ENCODE measurements at regions not wholly inside any gene's neighbourhood (a gene's known extent, or its start where the extent isn't known, plus 50 kb on each side); places are given as distances from the start of the nearest gene placed in this dataset.

DNA sequence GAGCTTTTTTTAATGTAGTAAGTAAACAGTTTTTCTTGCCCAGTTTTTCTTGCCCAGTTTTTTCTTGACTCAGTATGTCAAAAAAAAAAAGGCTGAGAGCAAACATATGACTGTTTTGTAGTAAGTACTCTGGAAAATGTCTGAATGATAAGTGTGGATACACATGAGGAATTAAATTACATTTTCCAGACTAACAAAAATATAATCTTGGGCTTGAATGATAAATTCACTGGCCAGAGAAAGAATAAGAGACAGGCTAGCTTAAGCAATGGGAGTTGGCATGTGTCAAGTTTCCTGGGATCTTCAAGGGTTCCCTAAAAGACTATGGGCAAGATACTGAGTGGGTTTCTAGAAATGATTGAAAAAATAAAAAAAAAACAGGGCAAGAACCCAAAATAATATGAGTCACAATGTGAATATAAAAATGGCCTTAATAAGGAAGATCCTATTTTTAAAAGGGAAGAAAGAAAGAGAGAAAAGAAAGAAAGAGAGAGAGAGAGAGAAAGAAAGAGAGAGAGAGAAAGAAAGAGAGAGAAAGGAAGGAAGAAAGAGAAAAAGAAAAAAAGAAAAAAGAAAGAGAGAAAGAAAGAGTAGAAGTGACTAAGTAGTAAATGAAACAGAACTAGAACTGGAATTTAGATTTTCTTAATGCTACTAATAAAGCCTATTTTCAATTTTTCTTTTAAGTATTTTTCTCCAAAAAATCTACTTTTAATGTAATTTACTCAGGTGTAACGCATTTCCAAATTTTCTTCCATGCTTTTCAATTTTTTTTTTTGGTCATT is 60.2 kb downstream of the TFPI2 start:
- H3K4me1 Mint-ChIP-seq: no peaks in the 10 kb centered on the region
- no peak overlapping the region for H3K27ac Mint-ChIP-seq
- no peak overlapping the region for H3K27ac ChIP-seq (ENCODE audit: low read depth, low read length)
- CTCF ChIA-PET (ENCODE audit: partially characterized antibody): no interaction called here
- no peak overlapping the region for H3K4me3 ChIP-seq (ENCODE audit: low read length in 2 of 2)
- no peaks in the 10 kb centered on the region for H3K27me3 Mint-ChIP-seq
- no peak for DNase-seq
- H3K36me3 Mint-ChIP-seq: no peaks in the 10 kb centered on the region
- H3K36me3 ChIP-seq (ENCODE audit: insufficient read depth, low read length): no peaks in the 10 kb centered on the region
- no peaks in the 10 kb centered on the region for H3K27me3 ChIP-seq (ENCODE audit: insufficient read depth, low read length)
- peaks cover 0 to 2% (median 0%) of the 10 kb centered on the region in 8 donors for H3K9me3 Mint-ChIP-seq
- POLR2A ChIA-PET (ENCODE audit: partially characterized antibody): no interaction called here
- no peaks in the 10 kb centered on the region for H3K4me1 ChIP-seq (ENCODE audit: insufficient read depth, low read length)
- H3K4me3 Mint-ChIP-seq: peak overlapping the region in 1 of 8 donors; percentile 7
- intact Hi-C loops (cut with micrococcal nuclease): no loop called here
- no peaks in the 10 kb centered on the region for H3K9me3 ChIP-seq (ENCODE audit: control insufficient read depth in 1 of 2, low read length in 2 of 2)

DNA sequence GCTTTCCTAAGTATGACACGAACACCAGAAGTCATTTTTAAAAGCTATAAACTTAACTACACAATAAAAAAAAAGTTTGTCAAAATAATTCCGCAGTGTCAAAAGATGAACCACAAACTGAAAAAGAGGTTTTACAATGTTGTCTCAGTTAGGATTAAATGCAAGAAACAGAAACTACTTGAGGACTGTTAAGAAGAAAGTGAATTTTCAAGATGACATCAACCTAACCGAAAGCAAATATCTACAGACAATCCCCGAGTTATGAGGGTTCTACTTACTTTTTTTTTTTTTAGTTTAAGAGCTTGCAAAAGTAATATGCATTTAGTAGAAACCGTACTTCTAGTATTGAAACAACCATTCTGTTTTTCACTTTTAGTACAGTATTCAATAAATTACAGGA is 62.3 kb downstream of the TFPI2 start:
- Mint-ChIP-seq H3K4me1 (no peaks in the 10 kb centered on the region), H3K36me3 (no peaks in the 10 kb centered on the region), H3K9me3 (peaks cover 0 to 2% (median 0%) of the 10 kb centered on the region in 8 donors), H3K27me3 (no peaks in the 10 kb centered on the region), H3K4me3 (no peak overlapping the region), H3K27ac (no peak overlapping the region)
- H3K27ac ChIP-seq (ENCODE audit: low read depth, low read length): no peak overlapping the region
- ChIA-PET CTCF (ENCODE audit: partially characterized antibody) (no interaction called here), POLR2A (ENCODE audit: partially characterized antibody) (no interaction called here)
- no peak overlapping the region for H3K4me3 ChIP-seq (ENCODE audit: low read length in 2 of 2)
- intact Hi-C loops (cut with micrococcal nuclease): no loop called here
- H3K4me1 ChIP-seq (ENCODE audit: insufficient read depth, low read length): no peaks in the 10 kb centered on the region
- no peak for DNase-seq
- no peaks in the 10 kb centered on the region for H3K36me3 ChIP-seq (ENCODE audit: insufficient read depth, low read length)
- no peaks in the 10 kb centered on the region for H3K27me3 ChIP-seq (ENCODE audit: insufficient read depth, low read length)
- H3K9me3 ChIP-seq (ENCODE audit: control insufficient read depth in 1 of 2, low read length in 2 of 2): no peaks in the 10 kb centered on the region

DNA sequence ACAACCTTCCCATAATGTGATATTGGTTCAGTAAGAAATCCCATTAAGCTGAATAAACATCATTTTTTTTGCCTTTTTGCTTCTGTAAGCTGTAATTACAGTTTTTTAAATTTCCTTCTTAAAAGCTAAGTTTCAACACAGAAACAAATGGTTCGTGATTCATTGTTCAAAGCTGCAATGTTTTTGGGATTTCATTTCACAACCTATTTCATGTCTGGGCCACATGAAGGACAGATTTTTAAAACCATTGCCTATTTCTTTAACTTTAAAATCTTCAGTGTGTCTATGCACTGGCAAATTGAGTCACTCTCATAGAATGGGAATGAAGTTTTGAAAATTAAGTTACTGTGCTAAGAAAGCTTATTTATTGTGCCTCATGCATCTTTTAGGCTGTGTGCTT is 66.9 kb downstream of the TFPI2 start:
- Mint-ChIP-seq H3K4me3 (no peak overlapping the region), H3K27me3 (no peaks in the 10 kb centered on the region), H3K9me3 (no peaks in the 10 kb centered on the region), H3K36me3 (no peaks in the 10 kb centered on the region), H3K4me1 (no peaks in the 10 kb centered on the region), H3K27ac (no peak overlapping the region)
- Histone ChIP-seq H3K4me1 (ENCODE audit: insufficient read depth, low read length) (no peaks in the 10 kb centered on the region), H3K9me3 (ENCODE audit: control insufficient read depth in 1 of 2, low read length in 2 of 2) (no peaks in the 10 kb centered on the region), H3K4me3 (ENCODE audit: low read length in 2 of 2) (no peak overlapping the region), H3K27me3 (ENCODE audit: insufficient read depth, low read length) (no peaks in the 10 kb centered on the region), H3K27ac (ENCODE audit: low read depth, low read length) (no peak overlapping the region), H3K36me3 (ENCODE audit: insufficient read depth, low read length) (no peaks in the 10 kb centered on the region)
- DNase-seq: no peak
- POLR2A ChIA-PET (ENCODE audit: partially characterized antibody): no interaction called here
- intact Hi-C loops (cut with micrococcal nuclease): no loop called here
- CTCF ChIA-PET (ENCODE audit: partially characterized antibody): no interaction called here

DNA sequence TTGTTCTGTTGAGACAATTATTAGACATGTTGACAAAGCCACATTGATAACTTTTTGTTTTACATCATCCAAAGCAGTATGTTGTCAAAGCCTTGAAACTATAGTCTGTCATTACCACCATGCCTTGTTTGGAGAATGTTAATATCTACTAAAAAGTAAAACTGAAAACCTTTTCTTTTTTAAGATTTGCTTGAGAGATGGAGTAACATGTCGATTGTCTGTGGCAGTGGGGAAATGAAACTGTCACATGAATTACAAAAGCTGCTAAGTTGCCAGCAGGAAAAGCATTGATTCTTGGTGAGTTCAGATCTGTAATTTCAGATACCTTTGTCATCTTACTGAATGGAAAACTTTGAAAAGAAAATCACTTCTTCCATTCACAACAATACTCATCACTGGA is 69.1 kb downstream of the TFPI2 start:
- Mint-ChIP-seq H3K27ac (no peak overlapping the region), H3K36me3 (no peaks in the 10 kb centered on the region), H3K4me3 (no peak overlapping the region), H3K4me1 (no peaks in the 10 kb centered on the region), H3K27me3 (no peaks in the 10 kb centered on the region), H3K9me3 (no peaks in the 10 kb centered on the region)
- CTCF ChIA-PET (ENCODE audit: partially characterized antibody): no interaction called here
- intact Hi-C loops (cut with micrococcal nuclease): no loop called here
- Histone ChIP-seq H3K4me3 (ENCODE audit: low read length in 2 of 2) (no peak overlapping the region), H3K9me3 (ENCODE audit: control insufficient read depth in 1 of 2, low read length in 2 of 2) (no peaks in the 10 kb centered on the region), H3K27ac (ENCODE audit: low read depth, low read length) (no peak overlapping the region), H3K27me3 (ENCODE audit: insufficient read depth, low read length) (no peaks in the 10 kb centered on the region), H3K36me3 (ENCODE audit: insufficient read depth, low read length) (no peaks in the 10 kb centered on the region), H3K4me1 (ENCODE audit: insufficient read depth, low read length) (no peaks in the 10 kb centered on the region)
- POLR2A ChIA-PET (ENCODE audit: partially characterized antibody): no interaction called here
- no peak for DNase-seq

DNA sequence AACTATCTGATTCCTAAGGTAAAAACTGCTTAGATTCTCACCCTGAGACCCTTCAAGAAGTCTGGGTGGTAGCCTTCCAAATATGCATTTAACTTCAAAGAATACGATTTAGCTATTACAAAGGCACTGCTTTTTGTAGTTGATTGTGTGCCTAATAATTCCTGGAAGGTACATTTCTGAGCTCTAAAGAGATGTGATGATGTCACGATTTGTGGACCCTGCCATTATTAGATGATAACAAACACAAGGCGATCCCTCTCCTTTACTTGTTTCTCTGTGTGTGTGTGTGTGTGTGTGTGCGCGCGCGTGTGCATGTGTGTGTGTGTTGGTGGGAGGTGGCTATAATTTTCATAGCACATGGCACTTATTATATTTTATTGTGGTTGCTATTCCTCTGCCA is 70.9 kb downstream of the TFPI2 start:
- Mint-ChIP-seq H3K4me1 (no peaks in the 10 kb centered on the region), H3K9me3 (peaks cover 0 to 2% (median 0%) of the 10 kb centered on the region in 8 donors), H3K27ac (no peak overlapping the region), H3K27me3 (no peaks in the 10 kb centered on the region), H3K4me3 (no peak overlapping the region), H3K36me3 (no peaks in the 10 kb centered on the region)
- Histone ChIP-seq H3K4me1 (ENCODE audit: insufficient read depth, low read length) (no peaks in the 10 kb centered on the region), H3K27me3 (ENCODE audit: insufficient read depth, low read length) (no peaks in the 10 kb centered on the region), H3K27ac (ENCODE audit: low read depth, low read length) (no peak overlapping the region), H3K36me3 (ENCODE audit: insufficient read depth, low read length) (no peaks in the 10 kb centered on the region), H3K9me3 (ENCODE audit: control insufficient read depth in 1 of 2, low read length in 2 of 2) (no peaks in the 10 kb centered on the region), H3K4me3 (ENCODE audit: low read length in 2 of 2) (no peak overlapping the region)
- ChIA-PET CTCF (ENCODE audit: partially characterized antibody) (no interaction called here), POLR2A (ENCODE audit: partially characterized antibody) (no interaction called here)
- no peak for DNase-seq
- intact Hi-C loops (cut with micrococcal nuclease): no loop called here

DNA sequence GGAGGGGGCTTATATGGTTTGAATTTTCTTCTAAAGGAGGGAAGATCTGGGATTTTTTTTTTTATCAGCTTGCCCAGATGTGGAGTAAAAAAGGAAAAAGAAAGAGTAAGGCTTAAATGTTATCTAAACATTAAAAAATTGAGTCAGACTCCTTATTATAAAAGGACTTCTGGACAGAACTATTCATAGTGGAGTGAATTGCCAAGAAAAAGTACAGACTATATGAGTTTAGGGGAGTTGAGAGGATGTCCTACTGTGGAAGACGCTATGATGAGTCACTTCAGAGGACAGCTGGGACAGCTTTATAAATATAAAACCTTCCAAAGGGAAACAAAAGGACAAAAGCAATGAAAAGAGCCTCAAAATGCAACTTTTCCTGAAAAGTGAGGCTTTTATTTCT is 73.0 kb downstream of the TFPI2 start:
- no peaks in the 10 kb centered on the region for H3K4me1 ChIP-seq (ENCODE audit: insufficient read depth, low read length)
- Mint-ChIP-seq H3K4me3 (no peak overlapping the region), H3K9me3 (peaks cover 0 to 2% (median 0%) of the 10 kb centered on the region in 8 donors), H3K27ac (no peak overlapping the region), H3K4me1 (no peaks in the 10 kb centered on the region), H3K27me3 (no peaks in the 10 kb centered on the region), H3K36me3 (no peaks in the 10 kb centered on the region)
- H3K36me3 ChIP-seq (ENCODE audit: insufficient read depth, low read length): no peaks in the 10 kb centered on the region
- no peaks in the 10 kb centered on the region for H3K27me3 ChIP-seq (ENCODE audit: insufficient read depth, low read length)
- ChIA-PET POLR2A (ENCODE audit: partially characterized antibody) (no interaction called here), CTCF (ENCODE audit: partially characterized antibody) (no interaction called here)
- H3K9me3 ChIP-seq (ENCODE audit: control insufficient read depth in 1 of 2, low read length in 2 of 2): no peaks in the 10 kb centered on the region
- no peak for DNase-seq
- intact Hi-C loops (cut with micrococcal nuclease): no loop called here
- H3K27ac ChIP-seq (ENCODE audit: low read depth, low read length): no peak overlapping the region
- H3K4me3 ChIP-seq (ENCODE audit: low read length in 2 of 2): no peak overlapping the region

DNA sequence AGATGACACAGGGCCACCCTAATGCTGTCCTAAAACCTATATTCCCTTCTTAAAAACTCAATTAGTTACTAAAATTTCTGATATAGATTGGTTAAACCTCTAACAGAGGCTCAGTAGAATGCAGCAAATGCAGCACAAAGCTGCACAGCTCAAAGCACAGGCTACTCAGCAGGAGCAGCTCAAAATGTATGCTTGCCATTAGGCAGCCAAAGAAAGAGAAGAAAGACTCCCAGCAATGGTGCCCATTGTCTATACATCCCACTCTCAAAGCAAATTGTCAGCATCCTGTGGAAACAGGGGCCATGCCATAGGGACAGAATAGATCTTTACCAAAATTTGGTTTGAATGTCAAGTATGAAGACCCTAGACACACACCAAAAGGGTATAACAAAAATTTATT is 73.5 kb downstream of the TFPI2 start:
- Mint-ChIP-seq H3K4me3 (no peak overlapping the region), H3K9me3 (peaks cover 0 to 2% (median 0%) of the 10 kb centered on the region in 8 donors), H3K27ac (no peak overlapping the region), H3K27me3 (no peaks in the 10 kb centered on the region), H3K4me1 (no peaks in the 10 kb centered on the region), H3K36me3 (no peaks in the 10 kb centered on the region)
- Histone ChIP-seq H3K36me3 (ENCODE audit: insufficient read depth, low read length) (no peaks in the 10 kb centered on the region), H3K9me3 (ENCODE audit: control insufficient read depth in 1 of 2, low read length in 2 of 2) (no peaks in the 10 kb centered on the region), H3K4me1 (ENCODE audit: insufficient read depth, low read length) (no peaks in the 10 kb centered on the region), H3K27me3 (ENCODE audit: insufficient read depth, low read length) (no peaks in the 10 kb centered on the region), H3K4me3 (ENCODE audit: low read length in 2 of 2) (no peak overlapping the region), H3K27ac (ENCODE audit: low read depth, low read length) (no peak overlapping the region)
- ChIA-PET CTCF (ENCODE audit: partially characterized antibody) (no interaction called here), POLR2A (ENCODE audit: partially characterized antibody) (no interaction called here)
- DNase-seq: no peak
- intact Hi-C loops (cut with micrococcal nuclease): no loop called here

DNA sequence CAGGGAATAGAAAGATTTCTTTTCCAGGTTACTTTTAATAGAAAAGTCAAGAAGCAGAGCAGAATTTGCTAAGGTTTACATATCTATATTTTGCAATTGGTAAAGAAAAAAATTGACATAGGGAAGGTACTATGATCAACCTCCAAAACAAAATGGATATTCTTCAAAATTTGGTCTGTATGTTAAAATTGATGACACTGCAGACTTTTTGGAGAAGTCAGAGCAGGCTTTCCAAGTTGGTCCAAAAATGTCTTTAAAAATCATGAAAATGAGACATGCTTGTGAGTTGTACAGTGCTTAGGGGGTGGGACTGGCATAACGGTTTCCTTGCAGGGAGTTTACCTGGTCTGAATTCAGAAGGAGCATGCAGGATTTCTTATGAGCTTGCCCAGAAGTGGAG is 77.0 kb downstream of the TFPI2 start:
- no peaks in the 10 kb centered on the region for H3K36me3 Mint-ChIP-seq
- no peaks in the 10 kb centered on the region for H3K36me3 ChIP-seq (ENCODE audit: insufficient read depth, low read length)
- no peaks in the 10 kb centered on the region for H3K4me1 ChIP-seq (ENCODE audit: insufficient read depth, low read length)
- H3K4me1 Mint-ChIP-seq: no peaks in the 10 kb centered on the region
- no peak overlapping the region for H3K4me3 ChIP-seq (ENCODE audit: low read length in 2 of 2)
- no peaks in the 10 kb centered on the region for H3K9me3 ChIP-seq (ENCODE audit: control insufficient read depth in 1 of 2, low read length in 2 of 2)
- H3K27me3 ChIP-seq (ENCODE audit: insufficient read depth, low read length): no peaks in the 10 kb centered on the region
- ChIA-PET POLR2A (ENCODE audit: partially characterized antibody) (no interaction called here), CTCF (ENCODE audit: partially characterized antibody) (no interaction called here)
- intact Hi-C loops (cut with micrococcal nuclease): no loop called here
- DNase-seq: no peak
- H3K9me3 Mint-ChIP-seq: peaks cover 0 to 2% (median 0%) of the 10 kb centered on the region in 8 donors
- no peak overlapping the region for H3K27ac Mint-ChIP-seq
- H3K27me3 Mint-ChIP-seq: no peaks in the 10 kb centered on the region
- H3K4me3 Mint-ChIP-seq: no peak overlapping the region
- H3K27ac ChIP-seq (ENCODE audit: low read depth, low read length): no peak overlapping the region
